ENCODE measurements at regions not wholly inside any gene's neighbourhood (a gene's known extent, or its start where the extent isn't known, plus 50 kb on each side); places are given as distances from the start of the nearest gene placed in this dataset.

DNA sequence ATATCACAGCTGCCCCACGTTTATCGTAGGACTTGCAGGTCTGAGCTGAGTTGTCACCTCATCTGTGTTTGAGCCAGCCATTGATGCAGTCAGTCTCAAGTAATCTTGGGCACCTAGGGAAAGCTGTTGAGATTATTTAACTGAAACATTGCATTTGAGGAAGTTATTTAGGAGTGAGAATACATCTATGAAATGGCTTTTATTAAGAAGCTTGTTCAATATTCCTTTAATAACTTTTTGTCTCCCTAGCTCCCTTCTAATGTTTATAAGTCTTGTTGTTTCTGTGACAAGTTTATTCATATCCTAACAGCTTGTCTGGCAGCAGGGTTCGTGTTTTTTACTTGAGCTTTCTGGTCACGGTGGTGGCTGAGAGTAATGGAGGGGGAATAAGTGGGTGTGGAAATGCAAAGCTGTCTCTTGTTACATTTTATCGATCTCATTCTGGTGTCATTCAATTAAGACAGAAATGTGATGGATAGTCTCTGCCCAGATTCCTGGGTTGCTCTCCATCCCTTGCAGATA, 555.9 kb downstream of the USP25 start:
- no peak for TF ChIP-seq CTCF (IDR thresholded peaks at IDR 0.05)
- TF ChIP-seq POLR2A (IDR thresholded peaks at IDR 0.05): no peak
